ENCODE measurements at regions not wholly inside any gene's neighbourhood (a gene's known extent, or its start where the extent isn't known, plus 50 kb on each side); places are given as distances from the start of the nearest gene placed in this dataset.

GRCh38 chr14:104296388-104297312 is 158.3 kb downstream of the KIF26A start:
- no peak overlapping the region for H3K4me3 ChIP-seq (ENCODE audit: low read length)
- TF ChIP-seq CTCF (IDR thresholded peaks at IDR 0.05; ENCODE audit: insufficient read depth, low read depth, low read length, missing control alignments), result no peak
- no peak for DNase-seq (ENCODE audit: low read depth)

- H3K4me3 ChIP-seq (ENCODE audit: low read length), result no peak overlapping the region
- no peak for DNase-seq (ENCODE audit: low read depth)
- no peak for TF ChIP-seq CTCF (IDR thresholded peaks at IDR 0.05; ENCODE audit: insufficient read depth, low read depth, low read length, missing control alignments)
These were observed 158.9 kb downstream of the KIF26A start for GRCh38 chr14:104297313-104297704.

- no peak for TF ChIP-seq CTCF (IDR thresholded peaks at IDR 0.05; ENCODE audit: insufficient read depth, low read depth, low read length, missing control alignments)
- no peak overlapping the region for H3K4me3 ChIP-seq (ENCODE audit: low read length)
- DNase-seq (ENCODE audit: low read depth), result no peak
These were observed 159.5 kb downstream of the KIF26A start for GRCh38 chr14:104297721-104298401.

- no peak overlapping the region for H3K4me3 ChIP-seq (ENCODE audit: low read length)
- DNase-seq (ENCODE audit: low read depth), result no peak
- TF ChIP-seq CTCF (IDR thresholded peaks at IDR 0.05; ENCODE audit: insufficient read depth, low read depth, low read length, missing control alignments), result no peak
These were observed 160.1 kb downstream of the KIF26A start for GRCh38 chr14:104298458-104298857.

- no peak for DNase-seq (ENCODE audit: low read depth)
- no peak for TF ChIP-seq CTCF (IDR thresholded peaks at IDR 0.05; ENCODE audit: insufficient read depth, low read depth, low read length, missing control alignments)
- no peak overlapping the region for H3K4me3 ChIP-seq (ENCODE audit: low read length)
These were observed 161.8 kb downstream of the KIF26A start for GRCh38 chr14:104299993-104300761.

- DNase-seq (ENCODE audit: low read depth), result no peak
- TF ChIP-seq CTCF (IDR thresholded peaks at IDR 0.05; ENCODE audit: insufficient read depth, low read depth, low read length, missing control alignments), result no peak
- H3K4me3 ChIP-seq (ENCODE audit: low read length), result no peak overlapping the region
These were observed 163.5 kb downstream of the KIF26A start for GRCh38 chr14:104301731-104302460.
